GM12874 (cell line): ENCODE measurements at regions not wholly inside any gene's neighbourhood (a gene's known extent, or its start where the extent isn't known, plus 50 kb on each side); places are given as distances from the start of the nearest gene placed in this dataset.

ENCODE experiments used
- CTCF ChIP-seq: IDR thresholded peaks from 2 replicates; pipeline ENCODE4 v1.5.1; 2011; ENCODE audit warnings: low read depth, mild to moderate bottlenecking, control low read depth, low read length, moderate library complexity; ENCODE audit not compliant: insufficient read depth

GRCh38 chr6:156175971-156176421, 601.2 kb upstream of the ARID1B start:
- no peak for TF ChIP-seq CTCF

DNA sequence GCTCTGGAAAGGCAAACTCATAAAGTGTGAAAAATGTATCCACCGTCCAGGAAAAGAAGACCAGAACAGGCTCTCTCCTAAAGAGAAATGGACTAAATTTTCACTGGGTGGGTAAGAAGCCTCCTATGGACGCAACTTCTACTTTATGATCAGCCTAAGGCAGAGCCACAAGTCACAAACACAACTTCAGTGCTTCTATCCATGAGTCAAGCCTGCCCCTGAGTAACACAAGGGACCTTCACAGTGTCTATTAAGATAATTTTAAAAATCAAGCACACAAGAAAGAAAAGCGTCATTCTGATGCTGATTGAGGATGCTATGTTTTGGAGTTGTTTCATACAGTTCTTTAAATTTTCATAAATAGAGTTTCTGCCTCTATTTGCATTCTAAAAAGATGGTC, 601.7 kb upstream of the ARID1B start:
- TF ChIP-seq CTCF: no peak

DNA sequence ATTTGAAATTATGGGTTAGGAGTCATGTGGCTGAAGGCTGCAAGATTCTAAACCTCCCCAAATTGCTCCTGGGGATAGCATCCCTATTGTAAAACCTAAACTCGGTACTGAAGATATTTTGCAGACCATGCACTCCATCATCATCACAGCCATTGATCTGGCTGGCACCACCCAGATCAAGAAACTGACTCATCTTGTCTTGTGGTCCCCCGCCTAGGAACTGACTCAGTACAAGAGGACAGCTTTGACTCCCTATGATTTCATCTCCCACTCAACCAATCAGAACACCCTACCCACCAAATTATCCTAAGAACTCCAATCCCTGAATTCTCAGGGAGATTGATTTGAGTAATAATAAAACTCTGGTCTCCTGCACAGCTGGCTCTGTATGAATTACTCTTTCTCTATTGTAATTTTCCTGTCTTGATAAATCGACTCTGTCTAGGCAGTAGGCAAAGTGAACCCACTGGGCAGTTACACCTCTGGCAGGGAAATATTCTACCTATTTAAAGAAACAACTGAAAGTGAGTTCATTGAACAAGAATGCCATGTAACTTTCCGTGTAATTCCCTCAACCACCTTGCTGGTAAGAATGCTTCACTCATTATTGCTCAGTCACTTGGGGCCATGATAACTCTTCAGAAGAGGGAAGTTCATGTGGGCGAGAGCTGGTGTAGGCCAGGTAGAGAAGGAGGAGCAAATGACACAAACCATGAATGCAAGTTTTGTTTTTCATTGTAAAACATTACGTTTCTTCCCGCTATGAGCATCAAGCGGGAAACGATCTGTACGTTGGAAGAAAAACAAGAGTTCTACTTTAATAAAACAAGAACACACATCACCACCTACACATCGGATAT, 602.9 kb upstream of the ARID1B start:
- TF ChIP-seq CTCF: no peak

- TF ChIP-seq CTCF: no peak
These were observed 607.8 kb upstream of the ARID1B start for GRCh38 chr6:156169371-156169770.

DNA sequence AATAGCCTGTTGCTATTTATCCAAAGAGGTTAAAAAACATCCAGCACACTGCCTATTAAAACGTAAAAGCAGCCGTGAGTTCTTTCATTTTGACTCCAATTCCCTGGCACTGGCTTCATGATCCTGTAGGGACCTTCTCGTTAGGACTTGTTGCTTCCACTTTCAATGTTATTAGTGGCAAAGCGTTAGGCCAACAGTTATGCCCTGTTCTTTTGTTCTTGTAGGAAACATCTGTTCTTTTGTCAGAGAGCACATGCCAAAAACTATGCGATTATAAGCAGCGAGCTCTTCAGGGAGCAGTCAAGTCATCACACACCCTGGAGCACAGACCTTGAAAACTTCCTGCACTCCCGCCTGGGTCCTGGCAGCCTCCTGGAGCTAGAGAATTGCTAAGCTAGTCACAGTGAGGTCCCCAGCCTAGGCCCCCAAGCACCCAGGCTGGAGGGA, 609.5 kb upstream of the ARID1B start:
- TF ChIP-seq CTCF: no peak

- TF ChIP-seq CTCF: no peak
These were observed 610.1 kb upstream of the ARID1B start for GRCh38 chr6:156167016-156167624.

GRCh38 chr6:156166093-156166492, 611.1 kb upstream of the ARID1B start:
- no peak for TF ChIP-seq CTCF
